DND-41 (cell line): ENCODE measurements at regions not wholly inside any gene's neighbourhood (a gene's known extent, or its start where the extent isn't known, plus 50 kb on each side); places are given as distances from the start of the nearest gene placed in this dataset.

ENCODE experiments used
- CTCF ChIP-seq: IDR thresholded peaks from 2 replicates; pipeline ENCODE4 v1.5.1; 2012; ENCODE audit warnings: borderline replicate concordance, low read length, moderate library complexity, mild to moderate bottlenecking; ENCODE audit not compliant: poor library complexity, severe bottlenecking; ENCODE audit errors: extremely low read depth
- EZH2 ChIP-seq: IDR thresholded peaks from 3 replicates; pipeline ENCODE4 v1.6.1; 2012; ENCODE audit warnings: borderline replicate concordance, low read depth, mild to moderate bottlenecking, moderate library complexity, low read length, inconsistent platforms; ENCODE audit not compliant: severe bottlenecking

- TF ChIP-seq CTCF (no peak), EZH2 (no peak)
Observed at GRCh38 chr2:121903037-121903689, 147.7 kb downstream of the TSN start.
